Panc1 (cell line): ENCODE measurements at regions not wholly inside any gene's neighbourhood (a gene's known extent, or its start where the extent isn't known, plus 50 kb on each side); places are given as distances from the start of the nearest gene placed in this dataset.

Source experiments
- ATAC-seq: fragments of 200-7000 bp; cut with Tn5 transposase; 2 replicates; pipeline ENCODE4 v1.9.1; 2020; ENCODE audit warnings: mild to moderate bottlenecking, moderate library complexity
- BruUV-seq: library from RNA; stranded (reverse); fragments of 400-500 nt; replicated peaks from 2 replicates; lab custom pipeline; 2021; lab: Mats Ljungman, UMichigan
- CTCF ChIA-PET: fragments of 300-600 bp; sonication (Branson Sonifier 250); formaldehyde crosslinking; loops from one replicate; lab custom pipeline; 2022; ENCODE audit warnings: antibody characterized with exemption; lab: Charles Lee
- POLR2A ChIA-PET: fragments of 300-600 bp; sonication (Branson Sonifier 250); formaldehyde crosslinking; loops from one replicate; lab custom pipeline; 2022; ENCODE audit warnings: antibody characterized with exemption; lab: Charles Lee
- DNase-seq: peaks from one replicate; pipeline ENCODE4 v3.0.0-alpha.2; 2010; ENCODE audit warnings: low read depth, low spot score
- H3K27ac ChIP-seq: 2 replicates; pipeline ENCODE4 v1.5.1; 2011; ENCODE audit warnings: mild to moderate bottlenecking, low read length, inconsistent platforms
- H3K27me3 ChIP-seq: fragments of 200-500 bp; sonication (Bioruptor generic); 2 replicates; pipeline ENCODE4 v1.6.0; 2014; ENCODE audit warnings: low read length, inconsistent platforms; ENCODE audit not compliant: control insufficient read depth, insufficient read depth
- H3K36me3 ChIP-seq: fragments of 200-500 bp; sonication (Bioruptor generic); 2 replicates; pipeline ENCODE4 v1.5.1; 2014; ENCODE audit warnings: inconsistent platforms, mild to moderate bottlenecking, low read length, moderate library complexity; ENCODE audit not compliant: control insufficient read depth, insufficient read depth
- H3K4me1 ChIP-seq: 2 replicates; pipeline ENCODE4 v1.5.1; 2011; ENCODE audit warnings: inconsistent platforms, mild to moderate bottlenecking, low read length, moderate library complexity; ENCODE audit not compliant: control insufficient read depth, insufficient read depth
- H3K4me3 ChIP-seq, 2 experiments: 2 replicates each; pipeline ENCODE4 v1.5.1; 2011 to 2012; ENCODE audit warnings: low read depth in 2 of 2, low read length in 2 of 2, mild to moderate bottlenecking in 2 of 2, inconsistent platforms in 1 of 2, moderate library complexity in 1 of 2
- H3K9me3 ChIP-seq: fragments of 200-500 bp; sonication (Bioruptor generic); 2 replicates; pipeline ENCODE4 v1.5.1; 2014; ENCODE audit warnings: low read depth, mild to moderate bottlenecking, inconsistent platforms, low read length, moderate library complexity; ENCODE audit not compliant: control insufficient read depth, insufficient read depth
- POLR2AphosphoS5 ChIP-seq: IDR thresholded peaks from 2 replicates; pipeline ENCODE4 v1.6.1; 2012; ENCODE audit warnings: mild to moderate bottlenecking, low read depth, low read length, moderate library complexity
- SIN3A ChIP-seq: IDR thresholded peaks from 2 replicates; pipeline ENCODE4 v1.6.1; 2012; ENCODE audit warnings: low read depth, mild to moderate bottlenecking, low read length, moderate library complexity, borderline replicate concordance; ENCODE audit not compliant: insufficient read depth
- TCF7L2 ChIP-seq: IDR thresholded peaks from 2 replicates; pipeline ENCODE4 v1.6.1; 2011; ENCODE audit warnings: mild to moderate bottlenecking, low read depth, low read length, inconsistent platforms
- in situ Hi-C: cut with HindIII; loops from 2 replicates; pipeline ENCODE4 v1.10.0; 2016; ENCODE audit warnings: low sequenced_read_pairs, low pct_unique_long_range_greater_than_20kb
- intact Hi-C: fragments of 100-400 bp; cut with micrococcal nuclease; formaldehyde crosslinking; loops from one replicate; pipeline ENCODE4 v1.10.0; 2022; ENCODE audit not compliant: unreplicated experiment
- TF ChIP-seq, protein P1 (sequence below): fragments of 450-650 bp; IDR thresholded peaks from 2 replicates; pipeline ENCODE4 v1.5.1; 2017; ENCODE audit warnings: mild to moderate bottlenecking
- TF ChIP-seq, protein P2 (sequence below), 2 experiments: IDR thresholded peaks; 2 replicates each; pipeline ENCODE4 v1.6.1; 2011 to 2012; ENCODE audit warnings: low read depth in 2 of 2, control low read depth in 1 of 2, low read length in 1 of 2, mild to moderate bottlenecking in 1 of 2, moderate library complexity in 1 of 2; ENCODE audit not compliant: insufficient read depth in 1 of 2

DNA sequence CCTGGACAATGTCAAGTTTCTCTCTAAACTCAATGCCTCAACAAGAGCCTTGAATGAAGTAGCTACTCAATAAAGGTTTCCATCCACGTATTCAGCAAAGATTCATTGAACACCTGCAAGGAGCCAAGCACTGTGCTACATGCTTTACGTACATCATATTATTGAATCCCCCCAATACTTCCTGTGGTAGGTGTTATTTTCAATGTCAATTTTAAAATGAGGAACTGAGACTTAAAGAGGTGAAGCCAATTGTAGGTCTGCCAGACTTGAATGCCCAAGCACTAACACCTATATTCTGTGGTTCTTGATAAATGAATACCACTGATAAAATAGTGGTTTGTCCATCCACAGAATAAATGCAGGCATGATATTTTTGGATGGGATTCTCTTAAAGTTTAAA is 162.3 kb downstream of the DRD1 start:
- no peaks in the 10 kb centered on the region for H3K36me3 ChIP-seq
- TF ChIP-seq, protein P1, sequence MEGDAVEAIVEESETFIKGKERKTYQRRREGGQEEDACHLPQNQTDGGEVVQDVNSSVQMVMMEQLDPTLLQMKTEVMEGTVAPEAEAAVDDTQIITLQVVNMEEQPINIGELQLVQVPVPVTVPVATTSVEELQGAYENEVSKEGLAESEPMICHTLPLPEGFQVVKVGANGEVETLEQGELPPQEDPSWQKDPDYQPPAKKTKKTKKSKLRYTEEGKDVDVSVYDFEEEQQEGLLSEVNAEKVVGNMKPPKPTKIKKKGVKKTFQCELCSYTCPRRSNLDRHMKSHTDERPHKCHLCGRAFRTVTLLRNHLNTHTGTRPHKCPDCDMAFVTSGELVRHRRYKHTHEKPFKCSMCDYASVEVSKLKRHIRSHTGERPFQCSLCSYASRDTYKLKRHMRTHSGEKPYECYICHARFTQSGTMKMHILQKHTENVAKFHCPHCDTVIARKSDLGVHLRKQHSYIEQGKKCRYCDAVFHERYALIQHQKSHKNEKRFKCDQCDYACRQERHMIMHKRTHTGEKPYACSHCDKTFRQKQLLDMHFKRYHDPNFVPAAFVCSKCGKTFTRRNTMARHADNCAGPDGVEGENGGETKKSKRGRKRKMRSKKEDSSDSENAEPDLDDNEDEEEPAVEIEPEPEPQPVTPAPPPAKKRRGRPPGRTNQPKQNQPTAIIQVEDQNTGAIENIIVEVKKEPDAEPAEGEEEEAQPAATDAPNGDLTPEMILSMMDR: no peak
- TF ChIP-seq TCF7L2: no peak
- TF ChIP-seq SIN3A: no peak
- TF ChIP-seq, protein P2, sequence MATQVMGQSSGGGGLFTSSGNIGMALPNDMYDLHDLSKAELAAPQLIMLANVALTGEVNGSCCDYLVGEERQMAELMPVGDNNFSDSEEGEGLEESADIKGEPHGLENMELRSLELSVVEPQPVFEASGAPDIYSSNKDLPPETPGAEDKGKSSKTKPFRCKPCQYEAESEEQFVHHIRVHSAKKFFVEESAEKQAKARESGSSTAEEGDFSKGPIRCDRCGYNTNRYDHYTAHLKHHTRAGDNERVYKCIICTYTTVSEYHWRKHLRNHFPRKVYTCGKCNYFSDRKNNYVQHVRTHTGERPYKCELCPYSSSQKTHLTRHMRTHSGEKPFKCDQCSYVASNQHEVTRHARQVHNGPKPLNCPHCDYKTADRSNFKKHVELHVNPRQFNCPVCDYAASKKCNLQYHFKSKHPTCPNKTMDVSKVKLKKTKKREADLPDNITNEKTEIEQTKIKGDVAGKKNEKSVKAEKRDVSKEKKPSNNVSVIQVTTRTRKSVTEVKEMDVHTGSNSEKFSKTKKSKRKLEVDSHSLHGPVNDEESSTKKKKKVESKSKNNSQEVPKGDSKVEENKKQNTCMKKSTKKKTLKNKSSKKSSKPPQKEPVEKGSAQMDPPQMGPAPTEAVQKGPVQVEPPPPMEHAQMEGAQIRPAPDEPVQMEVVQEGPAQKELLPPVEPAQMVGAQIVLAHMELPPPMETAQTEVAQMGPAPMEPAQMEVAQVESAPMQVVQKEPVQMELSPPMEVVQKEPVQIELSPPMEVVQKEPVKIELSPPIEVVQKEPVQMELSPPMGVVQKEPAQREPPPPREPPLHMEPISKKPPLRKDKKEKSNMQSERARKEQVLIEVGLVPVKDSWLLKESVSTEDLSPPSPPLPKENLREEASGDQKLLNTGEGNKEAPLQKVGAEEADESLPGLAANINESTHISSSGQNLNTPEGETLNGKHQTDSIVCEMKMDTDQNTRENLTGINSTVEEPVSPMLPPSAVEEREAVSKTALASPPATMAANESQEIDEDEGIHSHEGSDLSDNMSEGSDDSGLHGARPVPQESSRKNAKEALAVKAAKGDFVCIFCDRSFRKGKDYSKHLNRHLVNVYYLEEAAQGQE (IDR thresholded peaks at IDR 0.05; ENCODE audit: insufficient read depth in 1 of 2, low read depth in 2 of 2, low read length in 1 of 2): no peak
- no peak for TF ChIP-seq POLR2AphosphoS5
- ATAC-seq (no peak), DNase-seq (no peak)
- no TSS peak for BruUV-seq
- H3K27ac ChIP-seq: no peak overlapping the region
- ChIA-PET POLR2A (no interaction called here), CTCF (no interaction called here)
- in situ Hi-C loops: no loop called here
- no peaks in the 10 kb centered on the region for H3K27me3 ChIP-seq
- H3K4me1 ChIP-seq: no peaks in the 10 kb centered on the region
- H3K9me3 ChIP-seq: no peaks in the 10 kb centered on the region
- no peak overlapping the region for H3K4me3 ChIP-seq
- intact Hi-C loops: no loop called here

DNA sequence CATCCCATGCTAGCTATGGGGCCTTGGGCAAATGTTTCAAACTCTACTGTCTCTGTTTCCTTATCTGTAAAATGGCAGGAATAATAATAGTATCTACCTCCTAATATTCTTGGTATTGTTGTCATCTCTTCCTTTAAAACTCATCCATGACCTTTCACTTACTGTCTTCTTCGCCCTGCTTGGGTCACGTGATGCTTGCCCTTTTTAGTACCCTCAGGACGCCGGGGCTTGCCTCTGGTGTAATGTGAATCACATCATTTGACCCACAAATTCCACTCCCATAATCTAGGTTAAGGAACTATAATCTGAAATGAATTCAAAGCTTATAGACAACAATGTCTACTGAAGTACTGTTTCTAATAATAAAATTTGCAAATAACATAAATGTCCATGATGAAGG is 162.7 kb downstream of the DRD1 start:
- ChIA-PET CTCF (no interaction called here), POLR2A (no interaction called here)
- TF ChIP-seq, protein P1: no peak
- TF ChIP-seq, protein P2 (IDR thresholded peaks at IDR 0.05; ENCODE audit: insufficient read depth in 1 of 2, low read depth in 2 of 2, low read length in 1 of 2): no peak
- TF ChIP-seq TCF7L2 (no peak), SIN3A (no peak), POLR2AphosphoS5 (no peak)
- intact Hi-C loops (no loop called here), in situ Hi-C loops (no loop called here)
- DNase-seq (no peak), ATAC-seq (no peak)
- no TSS peak for BruUV-seq
- H3K4me1 ChIP-seq: no peaks in the 10 kb centered on the region
- no peak overlapping the region for H3K27ac ChIP-seq
- no peak overlapping the region for H3K4me3 ChIP-seq
- no peaks in the 10 kb centered on the region for H3K27me3 ChIP-seq
- H3K9me3 ChIP-seq: no peaks in the 10 kb centered on the region
- no peaks in the 10 kb centered on the region for H3K36me3 ChIP-seq
